GM03348 (cell line): ENCODE measurements at regions not wholly inside any gene's neighbourhood (a gene's known extent, or its start where the extent isn't known, plus 50 kb on each side); places are given as distances from the start of the nearest gene placed in this dataset.
"Not testable (repeated sequence)": the region's sequence is repeated elsewhere in the genome, so short reads cannot be mapped to it uniquely, and the experiment has no call there.

Experiments
- DNase-seq: peaks from one replicate; pipeline ENCODE4 v3.0.0; 2012; ENCODE audit warnings: low spot score

DNA sequence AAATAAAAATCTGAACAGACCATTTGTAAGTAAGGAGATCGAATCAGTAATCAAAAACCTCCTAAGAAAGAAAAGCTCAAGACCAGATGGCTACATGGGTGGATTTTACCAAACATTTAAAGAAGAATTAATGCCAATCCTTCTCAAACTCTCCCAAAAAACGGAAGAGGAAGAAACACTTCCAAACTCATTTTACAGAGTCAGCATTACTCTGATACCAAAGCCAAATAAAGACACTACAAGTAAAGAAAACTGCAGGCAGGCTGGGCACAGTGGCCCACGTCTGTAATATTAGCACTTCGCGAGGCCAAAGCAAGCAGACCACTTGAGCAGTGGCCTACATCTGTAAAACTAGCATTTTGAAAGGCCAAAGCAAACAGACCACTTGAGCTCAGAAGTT is 159.8 kb downstream of the DPY19L2 start:
- no peak for DNase-seq

DNA sequence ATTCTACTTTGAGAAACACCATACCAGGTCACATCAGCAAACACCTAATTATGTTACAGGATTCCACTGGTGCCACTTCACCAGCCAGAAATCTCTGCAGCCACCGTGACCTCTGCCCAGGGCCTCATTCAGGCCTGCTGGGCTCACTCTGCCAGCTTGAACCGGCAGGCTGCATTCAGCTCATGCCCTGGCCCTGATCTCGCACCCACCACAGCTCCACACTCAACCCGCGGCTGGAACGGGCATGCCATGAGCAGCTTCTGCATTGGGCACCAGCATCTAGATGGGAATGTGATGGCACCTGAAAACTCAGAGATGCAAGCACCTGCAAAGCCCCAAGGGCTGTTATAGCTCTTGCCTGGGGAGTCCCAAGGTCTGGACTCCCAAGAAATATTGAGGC is 168.7 kb downstream of the DPY19L2 start:
- DNase-seq = no peak

GRCh38 chr12:63498239-63498638 is 170.1 kb downstream of the DPY19L2 start:
- no peak for DNase-seq

DNA sequence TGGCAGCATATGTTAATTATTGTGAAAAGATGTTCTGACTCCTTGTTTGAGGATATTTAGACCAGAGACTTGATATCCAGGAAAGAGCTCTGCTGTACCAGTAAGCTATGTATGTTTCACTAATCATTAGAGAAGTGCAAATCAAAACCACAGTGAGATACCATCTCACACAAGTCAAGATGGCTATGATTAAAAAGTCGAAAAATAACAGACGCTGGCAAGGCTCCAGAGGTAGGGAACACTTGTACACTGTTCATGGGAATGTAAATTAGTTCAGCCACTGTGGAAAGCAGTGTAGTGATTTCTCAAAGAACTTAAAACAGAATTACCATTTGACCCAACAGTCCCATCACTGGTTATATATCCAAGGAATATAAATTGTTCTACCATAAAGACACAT is 171.6 kb downstream of the DPY19L2 start:
- DNase-seq = no peak

DNA sequence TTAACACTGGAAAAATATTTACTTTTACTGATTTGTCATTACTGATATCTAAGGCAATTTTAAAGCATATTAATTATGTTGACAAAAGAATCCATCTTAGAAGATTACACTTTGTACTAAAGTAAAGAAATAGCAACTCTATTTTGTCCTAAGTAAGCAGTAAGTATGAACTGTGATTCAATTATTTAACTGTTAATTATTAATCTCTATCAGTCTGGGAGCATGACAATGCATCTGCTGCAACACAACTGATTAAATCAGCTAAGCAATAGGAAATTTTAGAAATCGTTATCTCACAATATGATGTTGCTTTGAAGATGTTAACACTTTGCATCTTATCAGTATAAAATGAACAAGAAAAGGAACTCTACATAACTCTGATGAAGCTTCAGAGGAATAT is 172.3 kb downstream of the DPY19L2 start:
- no peak for DNase-seq

- DNase-seq = not testable (repeated sequence)
Measured at GRCh38 chr12:63493357-63493756, 174.9 kb downstream of the DPY19L2 start.

DNA sequence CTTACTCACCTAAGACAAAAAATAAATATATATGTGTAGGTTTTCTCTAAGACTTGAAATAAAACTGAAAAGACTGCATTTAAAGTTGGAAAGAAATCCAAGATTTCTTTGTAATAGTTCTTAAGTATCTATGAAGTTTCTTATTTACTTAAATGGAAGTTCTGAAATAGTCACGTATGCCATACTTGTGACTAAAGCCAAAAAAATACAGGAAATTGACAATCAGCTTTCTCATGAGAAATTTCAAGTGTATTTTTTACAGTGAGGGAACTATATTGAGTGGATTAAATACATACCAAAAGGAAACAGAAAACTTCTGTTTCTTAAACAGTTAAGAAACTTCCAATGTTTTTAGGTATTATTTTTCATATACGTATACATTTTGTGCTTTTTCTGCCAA is 188.1 kb downstream of the DPY19L2 start:
- no peak for DNase-seq

GRCh38 chr12:63470161-63470560 is 198.1 kb downstream of the DPY19L2 start:
- DNase-seq = no peak

DNA sequence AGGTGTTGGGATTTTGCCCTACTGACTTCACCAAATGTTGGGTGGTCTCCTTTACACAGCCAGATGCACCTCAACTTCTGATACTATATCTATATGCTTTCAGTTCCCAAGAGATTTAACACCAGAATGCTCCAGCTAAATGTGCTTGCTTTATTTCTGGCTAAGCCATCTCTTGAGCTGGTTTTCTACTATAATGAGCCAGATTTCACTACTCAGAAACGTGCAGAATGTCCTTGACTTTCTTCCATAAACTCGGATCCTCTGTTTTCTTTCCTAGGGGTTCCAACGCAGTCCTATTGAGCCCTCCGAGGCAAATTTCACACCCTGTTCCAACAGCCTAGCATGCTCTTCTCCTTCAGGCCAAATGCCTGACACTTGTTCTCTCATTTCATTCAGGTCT is 200.3 kb downstream of the DPY19L2 start:
- no peak for DNase-seq

DNA sequence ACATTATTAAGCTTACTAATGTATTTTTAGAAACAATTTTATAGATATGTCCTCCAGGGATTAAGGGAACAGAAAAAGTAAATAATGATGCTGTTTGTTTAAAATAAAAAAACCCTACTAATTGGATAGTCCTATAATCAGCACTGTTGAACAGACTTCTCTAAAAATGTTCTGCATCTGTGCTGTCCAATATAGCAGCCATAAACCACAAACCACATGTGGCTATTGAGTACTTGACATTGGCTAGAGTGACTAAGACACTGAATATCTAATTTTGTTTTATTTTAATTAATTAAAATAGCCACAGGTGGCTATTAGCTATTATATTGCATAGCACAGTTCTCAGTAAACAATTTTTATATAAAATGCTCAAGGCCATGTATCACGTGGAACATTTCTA is 210.4 kb downstream of the DPY19L2 start:
- DNase-seq = no peak

DNA sequence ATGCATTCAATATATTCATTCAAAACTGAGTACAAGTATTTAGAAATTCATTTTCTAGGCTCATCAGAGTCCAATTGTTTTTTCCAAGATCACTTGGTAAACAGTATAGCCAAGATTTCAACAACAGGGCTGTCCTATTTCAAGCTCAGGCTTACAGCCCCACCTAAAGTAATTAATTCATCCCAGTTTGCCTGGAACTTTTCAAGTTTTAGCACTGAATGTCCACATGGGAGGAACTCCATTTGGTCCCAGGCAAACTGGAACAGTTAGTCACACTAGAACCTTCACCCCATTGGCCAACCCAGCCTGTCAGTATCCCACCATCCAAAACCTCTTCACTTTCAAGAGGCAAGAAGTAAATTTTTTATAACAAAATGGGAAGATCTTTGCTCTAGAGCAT is 210.9 kb downstream of the DPY19L2 start:
- no peak for DNase-seq

DNA sequence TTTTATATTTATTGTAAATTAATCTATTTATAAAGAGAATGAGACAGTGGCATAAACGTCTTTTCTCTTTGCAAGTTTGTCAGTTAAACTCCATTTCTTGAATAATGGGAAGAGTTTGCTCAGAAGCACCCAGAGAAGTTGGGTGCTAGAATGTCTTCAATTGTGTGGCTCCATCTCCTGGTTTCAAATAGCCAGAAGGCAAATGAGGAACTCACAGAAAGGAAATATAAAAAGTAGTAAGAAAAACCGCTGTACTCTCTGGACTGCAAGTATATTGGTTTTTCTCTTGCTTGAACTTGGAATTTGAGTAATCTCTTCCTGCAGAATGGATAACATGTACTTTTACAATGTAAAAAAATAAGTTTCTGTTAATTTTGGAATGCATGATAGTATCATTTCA is 217.5 kb downstream of the DPY19L2 start:
- no peak for DNase-seq

- no peak for DNase-seq
Measured at GRCh38 chr12:63450334-63450733, 218.0 kb downstream of the DPY19L2 start.

GRCh38 chr12:63445224-63445880 is 222.9 kb downstream of the DPY19L2 start:
- DNase-seq = no peak

DNA sequence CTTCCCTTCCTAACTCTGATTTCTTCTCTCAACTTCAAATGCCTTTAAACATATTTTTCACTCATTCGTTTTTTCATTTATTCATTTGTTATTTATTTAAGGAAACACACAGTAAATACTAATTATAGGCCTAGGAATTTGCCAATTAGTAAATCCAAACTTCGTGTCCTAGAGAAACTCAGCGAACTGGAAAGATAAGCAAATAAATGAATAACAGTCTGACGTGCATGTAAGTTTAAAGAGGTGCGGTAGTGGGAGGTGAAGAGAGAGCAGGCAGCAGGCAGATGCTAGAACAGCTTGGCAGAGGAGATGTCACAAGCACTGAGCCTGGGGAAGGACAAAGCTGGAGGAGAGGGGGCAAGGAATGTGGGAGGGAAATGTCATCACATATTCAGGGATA is 228.2 kb downstream of the DPY19L2 start:
- no peak for DNase-seq

DNA sequence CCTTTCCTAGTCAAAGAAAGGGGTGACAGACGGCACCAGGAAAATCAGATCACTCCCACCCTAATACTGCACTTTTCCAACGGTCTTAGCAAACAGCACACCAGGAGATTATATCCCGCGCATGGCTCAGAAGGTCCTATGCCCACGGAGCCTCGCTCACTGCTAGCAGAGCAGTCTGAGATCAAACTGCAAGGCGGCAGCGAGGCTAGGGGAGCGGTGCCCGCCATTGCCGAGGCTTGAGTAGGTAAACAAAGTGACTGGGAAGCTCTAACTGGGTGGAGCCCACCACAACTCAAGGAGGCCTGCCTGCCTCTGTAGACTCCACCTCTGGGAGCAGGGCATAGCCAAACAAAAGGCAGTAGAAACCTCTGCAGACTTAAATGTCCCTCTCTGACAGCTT is 233.9 kb downstream of the DPY19L2 start:
- DNase-seq = not testable (repeated sequence)

DNA sequence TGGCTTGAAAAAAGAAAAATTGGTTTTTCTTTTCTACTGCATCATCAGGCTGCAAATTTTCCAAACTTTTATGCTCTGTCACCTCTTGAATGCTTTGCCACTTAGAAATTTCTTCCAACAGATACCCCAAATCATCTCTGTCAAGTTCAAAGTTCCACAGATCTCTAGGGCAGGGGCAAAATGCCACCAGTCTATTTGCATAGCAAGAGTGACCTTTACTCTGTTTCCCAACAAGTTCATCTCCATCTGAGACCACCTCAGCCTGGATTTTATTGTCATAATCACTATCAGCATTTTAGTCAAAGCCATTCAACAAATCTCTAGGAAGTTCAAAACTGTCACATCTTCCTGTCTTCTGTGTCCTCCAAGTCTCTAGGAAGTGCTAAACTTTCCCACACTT is 240.3 kb downstream of the DPY19L2 start:
- not testable (repeated sequence) for DNase-seq

GRCh38 chr12:63427029-63427428 is 241.3 kb downstream of the DPY19L2 start:
- DNase-seq = not testable (repeated sequence)

GRCh38 chr12:63424671-63425070 is 243.6 kb downstream of the DPY19L2 start:
- DNase-seq = no peak

- DNase-seq = no peak
Measured at GRCh38 chr12:63423839-63424238, 244.5 kb downstream of the DPY19L2 start.

DNA sequence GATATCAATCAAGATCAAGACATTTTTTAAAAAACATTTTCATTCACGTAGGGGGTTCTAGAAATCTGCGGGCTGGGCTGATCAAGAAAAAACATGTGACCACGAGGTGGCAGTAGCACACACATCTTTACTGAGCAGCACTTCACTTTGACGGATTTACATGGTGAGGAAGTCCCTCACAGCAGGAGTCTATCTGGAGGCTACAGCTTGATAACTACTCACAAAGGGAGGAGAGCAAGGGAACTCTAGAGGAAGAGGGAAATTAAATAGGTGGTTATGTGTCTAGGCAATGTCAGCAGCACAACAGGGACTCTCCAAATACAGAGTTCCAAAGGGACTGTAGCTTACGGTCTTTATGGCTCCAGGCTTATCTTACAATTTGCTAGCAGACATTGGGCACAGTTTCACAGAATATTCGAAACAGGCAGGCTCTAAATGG is 248.1 kb downstream of the DPY19L2 start:
- peak; percentile 44 for DNase-seq

DNA sequence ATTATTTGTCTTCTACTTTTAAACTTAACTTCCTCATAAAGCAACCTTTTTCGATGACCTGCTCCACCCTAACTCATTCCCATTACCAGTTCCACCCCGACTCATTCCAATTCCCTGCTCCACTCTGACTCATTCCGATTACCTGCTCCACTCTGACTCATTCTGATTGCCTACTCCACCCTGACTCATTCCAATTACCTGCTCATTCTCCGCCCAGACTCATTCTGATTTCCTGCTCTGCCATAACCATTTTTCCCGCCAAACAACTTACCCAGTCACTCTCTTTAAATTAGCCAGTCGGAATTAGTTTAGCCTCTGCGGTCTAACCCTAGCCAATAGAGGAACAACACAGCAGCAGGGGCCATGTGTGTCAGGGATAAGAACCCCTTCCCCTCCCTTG is 249.1 kb downstream of the DPY19L2 start:
- DNase-seq = no peak

DNA sequence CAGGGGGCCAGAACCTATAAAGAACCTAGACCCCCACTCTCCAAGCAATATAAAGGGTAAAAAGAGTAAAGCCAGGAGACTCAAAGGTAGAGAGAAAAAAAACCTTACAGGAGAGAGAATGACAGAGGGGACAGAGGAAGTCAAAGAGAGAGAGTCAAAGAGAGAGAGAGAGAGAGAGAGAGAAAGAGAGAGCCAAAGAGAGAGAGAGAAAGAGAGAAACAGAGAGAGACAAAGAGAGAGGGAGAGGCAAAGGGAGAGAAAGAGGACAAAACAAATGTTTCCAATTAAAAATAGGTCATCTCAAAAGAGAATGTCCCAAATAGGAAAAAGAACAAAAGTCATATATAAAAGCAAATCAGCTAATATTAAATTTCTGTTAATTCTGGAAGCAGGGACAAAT is 251.5 kb downstream of the DPY19L2 start:
- DNase-seq = no peak

DNA sequence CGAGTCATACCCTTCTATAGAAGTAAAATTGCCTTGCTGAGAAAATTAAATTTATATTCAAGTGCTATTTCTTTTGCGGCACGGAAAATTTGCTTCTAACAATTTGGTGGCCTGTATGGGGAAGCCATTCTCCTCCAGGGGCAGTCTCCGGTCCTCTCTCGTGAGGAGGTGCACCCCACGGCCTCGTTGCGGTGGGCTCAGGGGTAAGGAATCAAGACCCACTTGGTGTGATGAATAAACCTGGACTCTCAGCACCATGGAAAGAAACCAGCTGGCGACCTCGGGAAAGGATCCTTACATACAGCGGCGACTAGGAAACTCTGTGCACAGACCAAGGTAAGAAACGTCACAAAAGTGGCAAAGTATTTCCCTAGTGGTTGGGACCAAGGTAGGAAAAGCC is 252.9 kb downstream of the DPY19L2 start:
- no peak for DNase-seq

DNA sequence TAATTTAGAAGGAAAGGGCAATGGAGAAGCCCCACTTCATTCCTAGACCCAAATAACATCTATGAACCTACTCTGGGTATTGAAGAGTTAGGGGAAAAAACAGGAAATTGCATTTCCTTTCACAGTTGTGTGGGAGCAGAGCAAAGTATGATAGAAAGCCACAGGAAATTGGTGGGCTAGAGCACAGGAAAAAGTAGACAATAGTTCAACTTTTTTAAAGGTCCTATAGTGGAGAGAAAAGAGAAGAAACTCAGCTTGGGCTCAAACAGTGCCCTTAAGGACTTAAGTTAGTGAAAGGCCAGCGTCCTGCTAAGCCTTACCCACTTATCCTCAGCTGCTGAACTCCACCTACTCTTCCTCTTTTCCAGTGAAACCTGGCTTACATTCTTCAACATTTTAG is 258.1 kb downstream of the DPY19L2 start:
- no peak for DNase-seq
